CD4-positive, alpha-beta T cell (primary cell): ENCODE measurements at regions not wholly inside any gene's neighbourhood (a gene's known extent, or its start where the extent isn't known, plus 50 kb on each side); places are given as distances from the start of the nearest gene placed in this dataset.

Experiments
- ATAC-seq: fragments of 200-7000 bp; cut with Tn5 transposase; one replicate; pipeline ENCODE4 v1.10.0; 2022; ENCODE audit warnings: mild to moderate bottlenecking; ENCODE audit not compliant: poor library complexity
- CTCF ChIA-PET: fragments of 350-600 bp; sonication (Branson Sonifier 250); formaldehyde crosslinking; loops from one replicate; lab custom pipeline; 2021; ENCODE audit warnings: antibody characterized with exemption, inconsistent platforms; lab: Charles Lee
- POLR2A ChIA-PET: fragments of 350-600 bp; sonication (Branson Sonifier 250); formaldehyde crosslinking; loops from one replicate; lab custom pipeline; 2021; ENCODE audit warnings: antibody characterized with exemption, inconsistent platforms; lab: Charles Lee
- DNase-seq, 14 experiments: peaks; one replicate each; pipeline ENCODE4 v3.0.0-alpha.2; 2013 to 2020; ENCODE audit warnings: mixed read lengths in 2 of 14
- H3K27ac ChIP-seq, 2 donors: one replicate each; pipeline versions ENCODE4 v1.5.1 to v1.7.0; 2013; ENCODE audit warnings: low read length in 2 of 2, low read depth in 1 of 2, mild to moderate bottlenecking in 1 of 2
- H3K27me3 ChIP-seq, 2 experiments: 1 replicate in 1 of 2; 2 replicates in 1 of 2; pipeline versions ENCODE4 v1.6.1 to v1.7.0; 2013; ENCODE audit warnings: low read length in 2 of 2, control low read depth in 1 of 2, mild to moderate bottlenecking in 1 of 2, moderate library complexity in 1 of 2; ENCODE audit not compliant: insufficient read depth in 2 of 2, control insufficient read depth in 1 of 2
- H3K36me3 ChIP-seq: one replicate; pipeline ENCODE4 v1.6.1; 2013; ENCODE audit warnings: low read length, control low read depth; ENCODE audit not compliant: insufficient read depth
- H3K4me1 ChIP-seq: one replicate; pipeline ENCODE4 v1.6.1; 2013; ENCODE audit warnings: low read length, control low read depth; ENCODE audit not compliant: insufficient read depth
- H3K4me3 ChIP-seq: one replicate; pipeline ENCODE4 v1.5.1; 2013; ENCODE audit warnings: mild to moderate bottlenecking, low read length, moderate library complexity
- H3K9me3 ChIP-seq, 2 experiments: 1 replicate in 1 of 2; 2 replicates in 1 of 2; pipeline versions ENCODE4 v1.6.1 to v1.7.0; 2013; ENCODE audit warnings: low read length in 2 of 2, mild to moderate bottlenecking in 2 of 2, control low read depth in 1 of 2, moderate library complexity in 1 of 2; ENCODE audit not compliant: control insufficient read depth in 1 of 2, insufficient read depth in 1 of 2
- H3K27ac Mint-ChIP-seq: one replicate; pipeline ENCODE4 v1.8.0; 2020; ENCODE audit warnings: mixed read lengths
- H3K27me3 Mint-ChIP-seq: one replicate; pipeline ENCODE4 v1.8.0; 2021; ENCODE audit warnings: mixed read lengths
- H3K36me3 Mint-ChIP-seq: one replicate; pipeline ENCODE4 v1.8.0; 2021; ENCODE audit warnings: low read depth, mixed read lengths
- H3K4me1 Mint-ChIP-seq: one replicate; pipeline ENCODE4 v1.8.0; 2021; ENCODE audit warnings: low read depth, mixed read lengths
- H3K4me3 Mint-ChIP-seq: one replicate; pipeline ENCODE4 v1.8.0; 2020; ENCODE audit warnings: mild to moderate bottlenecking, mixed read lengths
- H3K9me3 Mint-ChIP-seq: one replicate; pipeline ENCODE4 v1.8.0; 2020; ENCODE audit warnings: mixed read lengths
- intact Hi-C, 2 experiments: fragments of 100-400 bp; cut with DNase I in 1 of 2; cut with micrococcal nuclease in 1 of 2; formaldehyde crosslinking; loops; one replicate each; pipeline versions ENCODE4 v1.15.1 to v1.9.0; 2023 to 2025; cut with DNase I, micrococcal nuclease
- TF ChIP-seq, protein P1 (sequence below): fragments of 200-600 bp; IDR thresholded peaks from one replicate; pipeline ENCODE4 v1.8.0; 2022; ENCODE audit warnings: antibody characterized with exemption, mild to moderate bottlenecking

- no peak overlapping the region for H3K27ac Mint-ChIP-seq
- no peaks in the 10 kb centered on the region for H3K9me3 Mint-ChIP-seq
- intact Hi-C loops: no loop called here
- no peak for DNase-seq
- POLR2A ChIA-PET: no interaction called here
- no peak overlapping the region for H3K4me3 Mint-ChIP-seq
- H3K36me3 Mint-ChIP-seq: no peaks in the 10 kb centered on the region
- Histone ChIP-seq H3K27ac (no peak overlapping the region), H3K4me1 (no peaks in the 10 kb centered on the region), H3K4me3 (no peak overlapping the region), H3K9me3 (no peaks in the 10 kb centered on the region), H3K36me3 (no peaks in the 10 kb centered on the region), H3K27me3 (no peaks in the 10 kb centered on the region)
- CTCF ChIA-PET: interaction anchor here (1.0 kb wide), 1 partner anchor 28 kb away, joined by 3 read pairs; no protein-coding TSS in a partner anchor
- H3K27me3 Mint-ChIP-seq: no peaks in the 10 kb centered on the region
- H3K4me1 Mint-ChIP-seq: no peaks in the 10 kb centered on the region
- TF ChIP-seq, protein P1, sequence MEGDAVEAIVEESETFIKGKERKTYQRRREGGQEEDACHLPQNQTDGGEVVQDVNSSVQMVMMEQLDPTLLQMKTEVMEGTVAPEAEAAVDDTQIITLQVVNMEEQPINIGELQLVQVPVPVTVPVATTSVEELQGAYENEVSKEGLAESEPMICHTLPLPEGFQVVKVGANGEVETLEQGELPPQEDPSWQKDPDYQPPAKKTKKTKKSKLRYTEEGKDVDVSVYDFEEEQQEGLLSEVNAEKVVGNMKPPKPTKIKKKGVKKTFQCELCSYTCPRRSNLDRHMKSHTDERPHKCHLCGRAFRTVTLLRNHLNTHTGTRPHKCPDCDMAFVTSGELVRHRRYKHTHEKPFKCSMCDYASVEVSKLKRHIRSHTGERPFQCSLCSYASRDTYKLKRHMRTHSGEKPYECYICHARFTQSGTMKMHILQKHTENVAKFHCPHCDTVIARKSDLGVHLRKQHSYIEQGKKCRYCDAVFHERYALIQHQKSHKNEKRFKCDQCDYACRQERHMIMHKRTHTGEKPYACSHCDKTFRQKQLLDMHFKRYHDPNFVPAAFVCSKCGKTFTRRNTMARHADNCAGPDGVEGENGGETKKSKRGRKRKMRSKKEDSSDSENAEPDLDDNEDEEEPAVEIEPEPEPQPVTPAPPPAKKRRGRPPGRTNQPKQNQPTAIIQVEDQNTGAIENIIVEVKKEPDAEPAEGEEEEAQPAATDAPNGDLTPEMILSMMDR: no peak
- ATAC-seq: no peak
Observed at GRCh38 chr17:56026915-56027314, 126.4 kb upstream of the ANKFN1 start.

DNA sequence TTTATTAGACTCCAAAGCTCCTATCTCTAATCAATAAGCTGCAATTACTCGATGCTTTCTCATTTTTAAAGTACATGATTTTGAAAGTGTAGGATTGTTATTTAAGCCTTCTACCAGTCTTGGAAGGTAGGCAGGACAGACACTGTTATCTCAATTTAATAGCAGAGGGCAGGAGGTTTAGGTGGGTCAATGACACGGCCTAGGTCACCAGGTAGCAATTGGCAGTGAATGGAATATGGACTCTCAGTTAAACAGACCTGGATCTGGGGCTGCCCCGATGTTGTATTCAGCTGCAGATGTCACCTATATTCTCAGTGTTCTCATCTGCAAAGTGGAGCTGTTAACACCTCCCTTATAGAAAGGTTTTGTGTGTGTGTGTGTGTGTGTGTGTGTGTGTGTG lies 124.4 kb upstream of the ANKFN1 start:
- no peaks in the 10 kb centered on the region for H3K9me3 Mint-ChIP-seq
- H3K4me3 Mint-ChIP-seq: no peak overlapping the region
- no peaks in the 10 kb centered on the region for H3K36me3 ChIP-seq
- H3K27ac ChIP-seq: no peak overlapping the region
- ChIA-PET CTCF (no interaction called here), POLR2A (no interaction called here)
- no peaks in the 10 kb centered on the region for H3K4me1 ChIP-seq
- no peak overlapping the region for H3K27ac Mint-ChIP-seq
- TF ChIP-seq, protein P1: no peak
- DNase-seq: no peak
- H3K27me3 Mint-ChIP-seq: no peaks in the 10 kb centered on the region
- H3K27me3 ChIP-seq: peaks cover 0 to 3% of the 10 kb centered on the region in 2 experiments
- no peaks in the 10 kb centered on the region for H3K4me1 Mint-ChIP-seq
- H3K4me3 ChIP-seq: no peak overlapping the region
- ATAC-seq: no peak
- no peaks in the 10 kb centered on the region for H3K36me3 Mint-ChIP-seq
- intact Hi-C loops: no loop called here
- H3K9me3 ChIP-seq: peaks cover 0 to 5% of the 10 kb centered on the region in 2 experiments

DNA sequence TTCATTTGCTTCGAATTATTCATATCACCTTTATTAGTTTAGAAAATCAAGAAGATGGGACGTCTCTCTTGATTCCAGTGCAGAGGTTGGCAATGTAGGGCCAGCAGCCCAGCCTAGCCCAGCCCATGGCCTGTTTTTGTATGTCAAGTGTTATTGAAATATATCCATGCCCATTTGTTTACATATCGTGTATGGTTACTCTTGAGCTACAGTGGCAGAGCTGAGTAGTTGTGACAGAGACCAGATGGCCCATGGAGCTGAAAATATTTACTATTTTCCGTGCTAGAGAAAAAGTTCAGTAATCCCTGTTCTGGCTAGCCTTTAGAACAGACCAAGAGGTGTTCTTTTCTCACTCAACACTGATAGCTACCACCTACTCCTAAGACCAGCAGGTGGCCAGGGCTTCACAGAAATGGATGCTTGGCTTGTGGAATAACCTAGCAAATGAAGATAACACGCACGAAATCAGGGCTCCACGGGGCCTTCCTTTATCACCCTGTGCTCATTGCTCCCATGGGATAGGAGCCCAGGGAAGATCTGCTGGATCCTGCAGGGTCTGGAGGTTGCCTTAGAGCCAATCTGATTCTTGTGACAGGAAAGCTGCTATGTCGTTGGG lies 123.2 kb upstream of the ANKFN1 start:
- CTCF ChIA-PET: interaction anchor here (1.3 kb wide), 1 partner anchor 9 kb away, joined by 3 read pairs; no protein-coding TSS in a partner anchor
- Histone ChIP-seq H3K36me3 (no peaks in the 10 kb centered on the region), H3K9me3 (peaks cover 0 to 5% of the 10 kb centered on the region in 2 experiments), H3K27ac (no peak overlapping the region), H3K4me1 (no peaks in the 10 kb centered on the region), H3K4me3 (no peak overlapping the region), H3K27me3 (peaks cover 0 to 3% of the 10 kb centered on the region in 2 experiments)
- intact Hi-C loops: loop anchor here in 1 of 2 experiments (10.0 kb wide), 1 partner anchor 185 kb away; no protein-coding TSS in a partner anchor
- TF ChIP-seq, protein P1: no peak
- H3K9me3 Mint-ChIP-seq: no peaks in the 10 kb centered on the region
- no peaks in the 10 kb centered on the region for H3K27me3 Mint-ChIP-seq
- no peaks in the 10 kb centered on the region for H3K36me3 Mint-ChIP-seq
- no peak for DNase-seq
- no peak overlapping the region for H3K4me3 Mint-ChIP-seq
- no peaks in the 10 kb centered on the region for H3K4me1 Mint-ChIP-seq
- POLR2A ChIA-PET: no interaction called here
- no peak overlapping the region for H3K27ac Mint-ChIP-seq
- no peak for ATAC-seq
